ENCODE measurements at regions not wholly inside any gene's neighbourhood (a gene's known extent, or its start where the extent isn't known, plus 50 kb on each side); places are given as distances from the start of the nearest gene placed in this dataset.

GRCh38 chr9:115879451-115879850, 274.1 kb upstream of the PAPPA start:
- TF ChIP-seq JUND (IDR thresholded peaks at IDR 0.05), result no peak
- TF ChIP-seq YY1 (IDR thresholded peaks at IDR 0.05; ENCODE audit: low read depth), result no peak
- TF ChIP-seq CTCF (IDR thresholded peaks at IDR 0.05), result no peak
- TF ChIP-seq NFIC (IDR thresholded peaks at IDR 0.05; ENCODE audit: borderline replicate concordance), result no peak
- no peak for TF ChIP-seq POLR2AphosphoS5 (IDR thresholded peaks at IDR 0.05; ENCODE audit: low read depth, low read length)
- TF ChIP-seq EZH2phosphoT487 (IDR thresholded peaks at IDR 0.05; ENCODE audit: borderline replicate concordance, low read depth), result no peak
- TF ChIP-seq CHD2 (IDR thresholded peaks at IDR 0.05; ENCODE audit: low read length, partially characterized antibody), result no peak
- no peak for TF ChIP-seq RFX5 (IDR thresholded peaks at IDR 0.05; ENCODE audit: low read length)
- no peak for TF ChIP-seq RCOR1 (IDR thresholded peaks at IDR 0.05; ENCODE audit: low read length)

All from SK-N-SH (cell line).